DOHH2 (cell line): ENCODE measurements at regions not wholly inside any gene's neighbourhood (a gene's known extent, or its start where the extent isn't known, plus 50 kb on each side); places are given as distances from the start of the nearest gene placed in this dataset.

Experiments
- H3F3A ChIP-seq: fragments of 200-600 bp; sonication (generic), shearing (Covaris generic); 2 replicates; pipeline ENCODE4 v1.6.0; 2016; ENCODE audit warnings: antibody characterized with exemption, mild to moderate bottlenecking; ENCODE audit not compliant: control insufficient read depth, insufficient read depth
- H3K27ac ChIP-seq: fragments of 200-600 bp; sonication (generic); 2 replicates; pipeline ENCODE4 v1.5.1; 2014; ENCODE audit warnings: low read depth, mild to moderate bottlenecking, low read length, moderate library complexity
- H3K27me3 ChIP-seq: fragments of 200-600 bp; sonication (generic); 2 replicates; pipeline ENCODE4 v1.6.1; 2014; ENCODE audit warnings: mild to moderate bottlenecking, low read length, mixed read lengths; ENCODE audit not compliant: control insufficient read depth
- H3K36me3 ChIP-seq: fragments of 200-600 bp; sonication (generic); 2 replicates; pipeline ENCODE4 v1.6.1; 2014; ENCODE audit warnings: mild to moderate bottlenecking, low read length, moderate library complexity, mixed read lengths; ENCODE audit not compliant: control insufficient read depth
- H3K4me1 ChIP-seq: fragments of 200-600 bp; sonication (generic); 2 replicates; pipeline ENCODE4 v1.6.1; 2014; ENCODE audit warnings: mild to moderate bottlenecking, low read length, mixed read lengths; ENCODE audit not compliant: control insufficient read depth
- H3K4me2 ChIP-seq: fragments of 200-600 bp; sonication (generic); 2 replicates; pipeline ENCODE4 v1.6.0; 2014; ENCODE audit warnings: mild to moderate bottlenecking, low read length, moderate library complexity
- H3K4me3 ChIP-seq: fragments of 200-600 bp; sonication (generic); 2 replicates; pipeline ENCODE4 v1.5.1; 2014; ENCODE audit warnings: mild to moderate bottlenecking, low read length, mixed read lengths
- H3K79me2 ChIP-seq: fragments of 200-600 bp; sonication (generic); 2 replicates; pipeline ENCODE4 v1.6.1; 2014; ENCODE audit warnings: mild to moderate bottlenecking, low read length, mixed read lengths; ENCODE audit not compliant: control insufficient read depth
- H3K9me2 ChIP-seq: fragments of 200-600 bp; sonication (generic); replicated peaks from 2 replicates; pipeline ENCODE4 v1.6.1; 2014; ENCODE audit warnings: mild to moderate bottlenecking, low read length, mixed read lengths; ENCODE audit not compliant: control insufficient read depth
- H3K9me3 ChIP-seq: fragments of 200-600 bp; sonication (generic); 2 replicates; pipeline ENCODE4 v1.6.1; 2014; ENCODE audit warnings: antibody characterized with exemption, low read length, mixed read lengths; ENCODE audit not compliant: control insufficient read depth, insufficient read depth
- H4K20me1 ChIP-seq: fragments of 200-600 bp; sonication (generic); 2 replicates; pipeline ENCODE4 v1.6.0; 2014; ENCODE audit warnings: low read depth, mild to moderate bottlenecking, antibody characterized with exemption, low read length, moderate library complexity; ENCODE audit not compliant: control insufficient read depth, insufficient read depth
- CTCF ChIP-seq: fragments of 200-600 bp; sonication (generic); IDR thresholded peaks from one replicate; pipeline ENCODE4 v1.5.1; 2014; ENCODE audit warnings: antibody characterized with exemption, mild to moderate bottlenecking, low read depth, low read length; ENCODE audit not compliant: poor library complexity, severe bottlenecking
- EZH2phosphoT487 ChIP-seq: fragments of 200-600 bp; sonication (generic); IDR thresholded peaks from 2 replicates; pipeline ENCODE4 v1.6.1; 2017; ENCODE audit warnings: borderline replicate concordance, mild to moderate bottlenecking, antibody characterized with exemption, low read length, moderate library complexity, mixed read lengths

DNA sequence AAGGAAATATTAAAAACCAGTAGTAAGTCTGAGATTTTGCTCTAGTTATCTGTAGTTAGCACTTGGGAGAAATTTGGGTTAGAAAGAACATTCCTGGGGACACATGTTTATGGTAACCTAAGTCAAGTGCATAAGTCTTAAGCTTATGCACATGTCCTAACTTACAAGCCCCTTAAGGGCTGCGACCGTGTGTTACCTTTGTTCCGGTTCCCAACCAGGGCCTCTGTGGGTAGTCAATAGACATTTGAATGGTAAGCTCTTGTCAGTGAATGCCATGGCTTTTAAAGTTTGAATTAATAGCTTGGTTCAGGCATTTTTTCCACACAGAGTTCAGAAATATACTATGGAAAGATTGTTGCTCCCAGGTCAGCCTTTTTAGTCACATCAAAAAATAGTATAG, 64.7 kb upstream of the CWC22 start:
- no peaks in the 10 kb centered on the region for H3F3A ChIP-seq
- no peaks in the 10 kb centered on the region for H3K9me2 ChIP-seq
- no peaks in the 10 kb centered on the region for H3K9me3 ChIP-seq
- no peaks in the 10 kb centered on the region for H3K79me2 ChIP-seq
- no peak overlapping the region for H3K4me3 ChIP-seq
- H3K36me3 ChIP-seq = no peaks in the 10 kb centered on the region
- no peaks in the 10 kb centered on the region for H3K27me3 ChIP-seq
- TF ChIP-seq CTCF = no peak
- no peak overlapping the region for H3K27ac ChIP-seq
- H4K20me1 ChIP-seq = no peaks in the 10 kb centered on the region
- no peaks in the 10 kb centered on the region for H3K4me1 ChIP-seq
- H3K4me2 ChIP-seq = no peak overlapping the region

DNA sequence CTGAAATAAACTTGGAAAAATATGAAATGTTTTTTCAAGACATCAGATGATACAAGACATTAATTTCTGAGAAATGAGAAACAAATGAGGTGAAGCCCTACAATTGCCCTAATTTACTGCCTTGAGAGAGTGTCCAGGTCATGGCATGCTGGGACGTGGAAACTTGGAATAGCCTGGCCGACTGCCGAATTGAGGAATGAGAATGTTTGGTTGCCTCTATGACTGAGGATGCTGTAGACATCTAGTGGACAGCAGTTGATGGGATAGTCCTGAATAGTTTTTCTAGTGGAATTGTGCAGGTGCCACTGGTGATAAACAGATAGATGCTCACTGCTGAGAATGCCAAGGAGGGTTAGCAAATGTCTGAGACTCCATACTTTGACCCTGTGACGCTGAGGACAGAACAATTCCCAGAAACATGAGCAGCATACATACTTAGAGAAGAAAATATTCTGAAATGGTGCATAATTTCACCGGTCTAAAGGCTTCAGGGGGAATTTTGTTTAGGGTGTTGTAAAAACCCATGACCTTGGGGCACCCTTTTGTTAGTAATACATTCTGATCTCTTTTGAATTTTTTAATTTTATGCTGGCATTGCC, 56.5 kb upstream of the CWC22 start:
- H3K79me2 ChIP-seq = no peaks in the 10 kb centered on the region
- H3K4me1 ChIP-seq = no peaks in the 10 kb centered on the region
- H3K9me3 ChIP-seq = no peaks in the 10 kb centered on the region
- H3K4me3 ChIP-seq = no peak overlapping the region
- H3F3A ChIP-seq = no peaks in the 10 kb centered on the region
- H3K4me2 ChIP-seq = no peak overlapping the region
- no peak for TF ChIP-seq EZH2phosphoT487
- no peak for TF ChIP-seq CTCF
- no peaks in the 10 kb centered on the region for H3K36me3 ChIP-seq
- no peaks in the 10 kb centered on the region for H4K20me1 ChIP-seq
- H3K27ac ChIP-seq = no peak overlapping the region
- no peaks in the 10 kb centered on the region for H3K27me3 ChIP-seq
- no peaks in the 10 kb centered on the region for H3K9me2 ChIP-seq

DNA sequence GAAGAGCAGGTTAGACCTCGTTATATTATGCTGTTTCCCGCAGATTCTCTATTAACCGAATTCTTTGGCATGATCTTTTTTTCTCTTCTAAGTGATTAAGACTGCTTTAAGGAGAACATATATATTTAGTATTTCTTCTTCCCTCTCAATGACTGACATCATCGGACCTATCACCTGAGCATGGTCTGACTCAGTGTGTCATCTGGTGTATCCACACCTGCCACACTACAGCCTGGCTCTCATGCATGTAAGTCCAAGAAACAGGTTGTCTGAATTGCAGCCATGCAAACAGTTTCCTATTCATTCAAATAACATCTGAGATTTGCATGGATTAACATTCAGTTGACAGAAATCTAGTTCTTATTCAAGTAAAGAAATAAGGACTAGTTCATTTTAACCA, 55.1 kb upstream of the CWC22 start:
- Histone ChIP-seq H3K9me2 (no peaks in the 10 kb centered on the region), H3K27me3 (no peaks in the 10 kb centered on the region), H3K4me1 (no peaks in the 10 kb centered on the region), H3K9me3 (no peaks in the 10 kb centered on the region), H3F3A (no peaks in the 10 kb centered on the region), H3K27ac (no peak overlapping the region), H3K4me2 (no peak overlapping the region), H3K36me3 (no peaks in the 10 kb centered on the region), H4K20me1 (no peaks in the 10 kb centered on the region), H3K79me2 (no peaks in the 10 kb centered on the region), H3K4me3 (no peak overlapping the region)
- TF ChIP-seq CTCF = no peak
- no peak for TF ChIP-seq EZH2phosphoT487

DNA sequence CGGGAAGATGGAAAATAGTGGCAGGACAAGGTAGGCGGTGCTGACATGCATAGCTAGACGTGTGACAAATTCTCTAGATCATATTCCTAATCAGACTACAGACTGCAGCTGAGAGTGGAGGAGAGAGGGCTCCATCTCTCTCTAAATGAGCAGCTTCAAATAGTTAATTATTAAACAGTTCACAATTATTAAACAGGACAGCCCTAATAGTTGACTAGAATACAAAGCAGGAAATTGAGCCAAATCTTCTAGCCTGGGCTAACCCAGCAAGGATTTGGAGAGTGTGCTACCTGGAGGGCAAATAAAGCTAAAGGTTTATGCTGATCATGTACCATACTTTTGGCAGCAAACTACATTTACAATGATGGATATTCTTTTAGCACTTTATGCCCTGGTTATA, 54.4 kb upstream of the CWC22 start:
- no peak overlapping the region for H3K27ac ChIP-seq
- no peak overlapping the region for H3K4me3 ChIP-seq

More for the DNA sequence above, 54.4 kb upstream of the CWC22 start:
- H3K36me3 ChIP-seq = no peaks in the 10 kb centered on the region
- H3K27me3 ChIP-seq = no peaks in the 10 kb centered on the region
- no peaks in the 10 kb centered on the region for H3K4me1 ChIP-seq
- H3K79me2 ChIP-seq = no peaks in the 10 kb centered on the region
- no peak overlapping the region for H3K4me2 ChIP-seq
- no peaks in the 10 kb centered on the region for H3K9me2 ChIP-seq
- H4K20me1 ChIP-seq = no peaks in the 10 kb centered on the region
- no peaks in the 10 kb centered on the region for H3K9me3 ChIP-seq
- TF ChIP-seq EZH2phosphoT487 (no peak), CTCF (no peak)
- H3F3A ChIP-seq = no peaks in the 10 kb centered on the region
